ENCODE measurements at regions not wholly inside any gene's neighbourhood (a gene's known extent, or its start where the extent isn't known, plus 50 kb on each side); places are given as distances from the start of the nearest gene placed in this dataset.

- TF ChIP-seq, protein P1, sequence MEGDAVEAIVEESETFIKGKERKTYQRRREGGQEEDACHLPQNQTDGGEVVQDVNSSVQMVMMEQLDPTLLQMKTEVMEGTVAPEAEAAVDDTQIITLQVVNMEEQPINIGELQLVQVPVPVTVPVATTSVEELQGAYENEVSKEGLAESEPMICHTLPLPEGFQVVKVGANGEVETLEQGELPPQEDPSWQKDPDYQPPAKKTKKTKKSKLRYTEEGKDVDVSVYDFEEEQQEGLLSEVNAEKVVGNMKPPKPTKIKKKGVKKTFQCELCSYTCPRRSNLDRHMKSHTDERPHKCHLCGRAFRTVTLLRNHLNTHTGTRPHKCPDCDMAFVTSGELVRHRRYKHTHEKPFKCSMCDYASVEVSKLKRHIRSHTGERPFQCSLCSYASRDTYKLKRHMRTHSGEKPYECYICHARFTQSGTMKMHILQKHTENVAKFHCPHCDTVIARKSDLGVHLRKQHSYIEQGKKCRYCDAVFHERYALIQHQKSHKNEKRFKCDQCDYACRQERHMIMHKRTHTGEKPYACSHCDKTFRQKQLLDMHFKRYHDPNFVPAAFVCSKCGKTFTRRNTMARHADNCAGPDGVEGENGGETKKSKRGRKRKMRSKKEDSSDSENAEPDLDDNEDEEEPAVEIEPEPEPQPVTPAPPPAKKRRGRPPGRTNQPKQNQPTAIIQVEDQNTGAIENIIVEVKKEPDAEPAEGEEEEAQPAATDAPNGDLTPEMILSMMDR (IDR thresholded peaks at IDR 0.05; ENCODE audit: low read length) = no peak
- TF ChIP-seq EZH2 (IDR thresholded peaks at IDR 0.05; ENCODE audit: borderline replicate concordance, low read length) = no peak
Observed at GRCh38 chr21:34271189-34271851, 92.5 kb upstream of the KCNE2 start.
